Ishikawa (cell line): ENCODE measurements at regions not wholly inside any gene's neighbourhood (a gene's known extent, or its start where the extent isn't known, plus 50 kb on each side); places are given as distances from the start of the nearest gene placed in this dataset.

Source experiments
- CREB1 ChIP-seq: IDR thresholded peaks from 2 replicates; pipeline ENCODE4 v1.6.1; 2012; ENCODE audit warnings: low read depth
- EGR1 ChIP-seq: IDR thresholded peaks from 2 replicates; pipeline ENCODE4 v1.6.1; 2012
- EP300 ChIP-seq: IDR thresholded peaks from 2 replicates; pipeline ENCODE4 v1.6.1; 2012; ENCODE audit warnings: borderline replicate concordance
- MAX ChIP-seq: IDR thresholded peaks from 2 replicates; pipeline ENCODE4 v1.6.1; 2012
- RAD21 ChIP-seq: IDR thresholded peaks from 2 replicates; pipeline ENCODE4 v1.6.1; 2012; ENCODE audit warnings: low read depth
- REST ChIP-seq: IDR thresholded peaks from 2 replicates; pipeline ENCODE4 v1.6.1; 2012; ENCODE audit warnings: low read depth, mild to moderate bottlenecking
- USF1 ChIP-seq: IDR thresholded peaks from 2 replicates; pipeline ENCODE4 v1.6.1; 2012
- ZBTB7A ChIP-seq: IDR thresholded peaks from 2 replicates; pipeline ENCODE4 v1.6.1; 2012; ENCODE audit warnings: low read depth

GRCh38 chr7:142422621-142423020 lies 164.8 kb upstream of the PRSS58 start:
- TF ChIP-seq EP300 (no peak), EGR1 (no peak), USF1 (no peak), REST (no peak), MAX (no peak), CREB1 (no peak), RAD21 (no peak), ZBTB7A (no peak)
